ENCODE measurements at regions not wholly inside any gene's neighbourhood (a gene's known extent, or its start where the extent isn't known, plus 50 kb on each side); places are given as distances from the start of the nearest gene placed in this dataset.

DNA sequence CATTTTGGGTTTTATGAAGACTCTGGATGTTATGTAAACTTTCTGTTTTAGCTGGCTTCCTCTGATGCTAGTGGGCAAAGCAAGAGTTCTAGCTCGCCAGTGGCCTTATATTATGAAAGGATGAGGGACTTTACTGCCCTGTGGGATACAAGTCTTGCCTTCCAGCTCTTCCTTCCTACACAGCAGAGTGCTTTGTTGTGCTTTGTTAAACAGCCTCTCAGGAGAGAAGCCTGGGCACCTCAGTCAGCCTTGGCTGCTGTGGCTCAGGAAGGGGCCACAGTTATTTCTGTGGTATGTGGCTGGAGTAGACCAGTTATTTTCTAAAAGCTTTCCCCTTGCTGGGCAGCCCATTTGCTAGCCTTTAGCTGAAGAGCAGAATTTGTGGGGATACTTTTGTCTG, 69.5 kb upstream of the SUCLG2 start:
- H3K4me1 Mint-ChIP-seq (ENCODE audit: low read depth, unreplicated experiment): no peaks in the 10 kb centered on the region
- H3K27ac Mint-ChIP-seq (ENCODE audit: unreplicated experiment): no peak overlapping the region
- no peak for DNase-seq
- peaks cover 2% of the 10 kb centered on the region for H3K9me3 Mint-ChIP-seq (ENCODE audit: unreplicated experiment)
- H3K27me3 Mint-ChIP-seq (ENCODE audit: unreplicated experiment): peaks cover 1% of the 10 kb centered on the region
- H3K4me3 Mint-ChIP-seq (ENCODE audit: unreplicated experiment): no peak overlapping the region
- H3K36me3 Mint-ChIP-seq (ENCODE audit: unreplicated experiment): no peaks in the 10 kb centered on the region
- TF ChIP-seq, protein P1, sequence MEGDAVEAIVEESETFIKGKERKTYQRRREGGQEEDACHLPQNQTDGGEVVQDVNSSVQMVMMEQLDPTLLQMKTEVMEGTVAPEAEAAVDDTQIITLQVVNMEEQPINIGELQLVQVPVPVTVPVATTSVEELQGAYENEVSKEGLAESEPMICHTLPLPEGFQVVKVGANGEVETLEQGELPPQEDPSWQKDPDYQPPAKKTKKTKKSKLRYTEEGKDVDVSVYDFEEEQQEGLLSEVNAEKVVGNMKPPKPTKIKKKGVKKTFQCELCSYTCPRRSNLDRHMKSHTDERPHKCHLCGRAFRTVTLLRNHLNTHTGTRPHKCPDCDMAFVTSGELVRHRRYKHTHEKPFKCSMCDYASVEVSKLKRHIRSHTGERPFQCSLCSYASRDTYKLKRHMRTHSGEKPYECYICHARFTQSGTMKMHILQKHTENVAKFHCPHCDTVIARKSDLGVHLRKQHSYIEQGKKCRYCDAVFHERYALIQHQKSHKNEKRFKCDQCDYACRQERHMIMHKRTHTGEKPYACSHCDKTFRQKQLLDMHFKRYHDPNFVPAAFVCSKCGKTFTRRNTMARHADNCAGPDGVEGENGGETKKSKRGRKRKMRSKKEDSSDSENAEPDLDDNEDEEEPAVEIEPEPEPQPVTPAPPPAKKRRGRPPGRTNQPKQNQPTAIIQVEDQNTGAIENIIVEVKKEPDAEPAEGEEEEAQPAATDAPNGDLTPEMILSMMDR (IDR thresholded peaks at IDR 0.05; ENCODE audit: partially characterized antibody, unreplicated experiment): no peak

DNA sequence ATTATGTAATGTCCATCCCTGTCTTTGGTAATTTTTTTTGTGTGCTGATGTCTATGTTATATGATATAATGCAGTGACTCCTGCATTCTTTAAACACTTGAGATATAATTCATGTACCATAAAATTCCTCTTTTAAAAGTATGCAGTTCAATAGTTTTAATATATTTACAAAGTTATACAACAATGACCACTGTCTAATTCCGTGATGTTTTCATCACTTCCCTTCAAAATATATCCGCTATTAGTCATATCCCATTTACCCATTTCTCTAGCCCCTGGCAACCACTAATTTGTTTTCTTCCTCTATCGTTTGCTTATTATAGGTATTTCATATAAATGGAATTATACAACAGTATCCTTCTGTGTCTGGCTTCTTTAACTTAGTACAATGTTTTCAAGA, 64.9 kb upstream of the SUCLG2 start:
- no peak overlapping the region for H3K4me3 Mint-ChIP-seq (ENCODE audit: unreplicated experiment)
- no peak overlapping the region for H3K27ac Mint-ChIP-seq (ENCODE audit: unreplicated experiment)
- H3K36me3 Mint-ChIP-seq (ENCODE audit: unreplicated experiment): no peaks in the 10 kb centered on the region
- TF ChIP-seq, protein P1 (IDR thresholded peaks at IDR 0.05; ENCODE audit: partially characterized antibody, unreplicated experiment): no peak
- H3K9me3 Mint-ChIP-seq (ENCODE audit: unreplicated experiment): no peaks in the 10 kb centered on the region
- DNase-seq: no peak
- peaks cover 2% of the 10 kb centered on the region for H3K4me1 Mint-ChIP-seq (ENCODE audit: low read depth, unreplicated experiment)
- H3K27me3 Mint-ChIP-seq (ENCODE audit: unreplicated experiment): peaks cover 3% of the 10 kb centered on the region

DNA sequence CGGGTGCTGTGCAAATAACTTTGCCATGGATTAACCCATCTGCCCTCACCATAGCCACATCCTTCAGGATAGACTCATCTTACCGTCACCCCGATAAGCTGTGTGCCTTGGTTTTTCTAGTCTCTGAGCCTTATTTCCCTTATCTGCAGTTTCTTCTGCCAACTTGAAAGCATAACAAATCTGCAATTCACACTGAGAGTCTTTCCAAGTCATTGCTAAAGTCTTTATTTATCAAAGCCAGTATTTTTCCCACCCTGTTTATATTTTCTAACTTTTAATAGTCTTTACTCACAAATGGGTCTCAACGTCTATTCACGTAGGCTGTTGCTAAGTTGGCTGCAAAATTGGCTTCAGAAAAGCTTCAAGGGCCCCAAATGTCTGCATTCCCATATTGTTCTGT, 61.6 kb upstream of the SUCLG2 start:
- no peaks in the 10 kb centered on the region for H3K36me3 Mint-ChIP-seq (ENCODE audit: unreplicated experiment)
- no peak overlapping the region for H3K4me3 Mint-ChIP-seq (ENCODE audit: unreplicated experiment)
- H3K27ac Mint-ChIP-seq (ENCODE audit: unreplicated experiment): no peak overlapping the region
- peaks cover 2% of the 10 kb centered on the region for H3K27me3 Mint-ChIP-seq (ENCODE audit: unreplicated experiment)
- H3K9me3 Mint-ChIP-seq (ENCODE audit: unreplicated experiment): no peaks in the 10 kb centered on the region
- no peak for DNase-seq
- peaks cover 2% of the 10 kb centered on the region for H3K4me1 Mint-ChIP-seq (ENCODE audit: low read depth, unreplicated experiment)
- TF ChIP-seq, protein P1 (IDR thresholded peaks at IDR 0.05; ENCODE audit: partially characterized antibody, unreplicated experiment): no peak

DNA sequence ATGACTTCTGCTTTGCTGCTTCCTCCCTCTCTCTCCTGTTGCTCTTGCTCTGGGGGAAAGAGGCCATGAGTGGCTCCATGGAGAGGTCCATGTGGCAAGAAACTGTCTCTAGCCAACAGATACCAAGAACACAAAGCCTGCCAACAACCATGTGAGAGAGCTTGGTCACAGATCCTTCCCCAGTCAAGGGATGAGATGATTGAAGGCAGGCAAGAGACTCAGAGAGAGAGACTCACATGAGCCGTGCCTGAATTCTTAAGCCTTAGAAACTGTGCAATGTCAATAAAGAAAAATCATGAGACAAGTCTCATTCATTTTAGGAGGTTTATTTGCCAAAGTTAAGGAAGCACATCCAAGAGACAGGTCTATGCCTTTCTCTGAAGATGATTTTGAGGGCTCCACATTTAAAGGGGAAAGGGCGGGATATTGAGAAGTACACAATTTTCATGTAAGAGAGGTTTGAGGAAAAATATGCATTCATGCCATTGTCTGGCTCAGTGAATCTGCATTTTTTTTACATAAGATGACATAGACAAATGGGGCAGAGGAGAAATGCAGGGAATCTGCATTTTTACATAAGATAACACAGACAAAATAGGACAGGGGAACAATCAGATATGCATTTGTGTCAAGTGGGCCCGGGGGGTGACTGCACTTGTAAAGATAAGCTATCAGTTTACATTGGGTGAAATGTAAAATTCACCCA, 59.5 kb upstream of the SUCLG2 start:
- peaks cover 2% of the 10 kb centered on the region for H3K4me1 Mint-ChIP-seq (ENCODE audit: low read depth, unreplicated experiment)
- H3K9me3 Mint-ChIP-seq (ENCODE audit: unreplicated experiment): no peaks in the 10 kb centered on the region
- TF ChIP-seq, protein P1 (IDR thresholded peaks at IDR 0.05; ENCODE audit: partially characterized antibody, unreplicated experiment): no peak
- DNase-seq: no peak
- no peak overlapping the region for H3K27ac Mint-ChIP-seq (ENCODE audit: unreplicated experiment)
- H3K4me3 Mint-ChIP-seq (ENCODE audit: unreplicated experiment): no peak overlapping the region
- H3K36me3 Mint-ChIP-seq (ENCODE audit: unreplicated experiment): no peaks in the 10 kb centered on the region
- H3K27me3 Mint-ChIP-seq (ENCODE audit: unreplicated experiment): peaks cover 2% of the 10 kb centered on the region

DNA sequence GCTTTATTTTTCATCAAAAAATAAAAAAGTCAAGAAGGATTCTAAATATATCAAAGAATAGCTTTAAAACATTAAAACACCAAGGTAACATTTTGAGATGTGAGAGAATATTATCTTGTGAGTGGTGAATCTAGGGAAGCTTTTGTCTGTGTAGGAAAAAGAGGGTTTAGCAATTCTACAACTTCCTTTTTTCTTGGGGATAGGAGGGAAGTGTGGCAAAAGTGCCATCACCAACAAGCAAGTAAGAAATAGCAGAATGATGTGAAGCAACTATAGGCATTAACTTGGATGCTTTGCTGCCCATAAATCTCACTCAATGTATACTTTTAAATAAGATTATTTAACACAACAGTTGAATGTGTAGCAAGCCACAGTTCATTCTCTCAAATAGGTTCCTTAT, 57.8 kb upstream of the SUCLG2 start:
- no peak for DNase-seq
- Mint-ChIP-seq H3K4me1 (ENCODE audit: low read depth, unreplicated experiment) (peaks cover 2% of the 10 kb centered on the region), H3K4me3 (ENCODE audit: unreplicated experiment) (no peak overlapping the region), H3K36me3 (ENCODE audit: unreplicated experiment) (no peaks in the 10 kb centered on the region), H3K27me3 (ENCODE audit: unreplicated experiment) (no peaks in the 10 kb centered on the region), H3K27ac (ENCODE audit: unreplicated experiment) (no peak overlapping the region), H3K9me3 (ENCODE audit: unreplicated experiment) (no peaks in the 10 kb centered on the region)
- TF ChIP-seq, protein P1 (IDR thresholded peaks at IDR 0.05; ENCODE audit: partially characterized antibody, unreplicated experiment): no peak
